ENCODE measurements at regions not wholly inside any gene's neighbourhood (a gene's known extent, or its start where the extent isn't known, plus 50 kb on each side); places are given as distances from the start of the nearest gene placed in this dataset.
"Not testable (repeated sequence)": the region's sequence is repeated elsewhere in the genome, so short reads cannot be mapped to it uniquely, and the experiment has no call there.

DNA sequence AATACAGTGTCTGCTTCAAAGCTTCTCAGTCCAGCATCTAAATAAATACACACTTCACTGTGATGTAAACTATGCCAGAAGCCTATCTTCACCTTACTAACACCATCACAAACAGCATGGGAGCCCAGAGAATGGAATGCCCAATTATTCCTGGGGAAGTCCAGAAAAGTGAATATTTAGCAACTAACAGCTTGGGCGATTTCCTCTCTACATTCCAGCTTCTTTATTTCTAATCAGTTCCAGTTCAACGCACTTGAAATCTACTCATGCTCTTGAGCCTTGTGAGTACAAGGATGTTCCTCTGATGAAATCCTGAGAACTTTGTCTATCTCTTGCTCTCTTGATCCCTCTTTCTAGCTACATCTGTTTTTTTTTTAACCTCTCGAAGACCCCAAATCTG, 100.4 kb upstream of the C9orf72 start:
- intact Hi-C loops (cut with DNase I), result no loop called here
- no peaks in the 10 kb centered on the region for H3K9me3 ChIP-seq
- no peak overlapping the region for H3K4me3 ChIP-seq
- TF ChIP-seq CTCF (IDR thresholded peaks at IDR 0.05), result no peak
- no peaks in the 10 kb centered on the region for H3K27me3 ChIP-seq
- no peaks in the 10 kb centered on the region for H3K36me3 ChIP-seq
- no peaks in the 10 kb centered on the region for H3K4me1 ChIP-seq
- no peak overlapping the region for H3K27ac ChIP-seq
- DNase-seq (ENCODE audit: low spot score in 2 of 2), result no peak

DNA sequence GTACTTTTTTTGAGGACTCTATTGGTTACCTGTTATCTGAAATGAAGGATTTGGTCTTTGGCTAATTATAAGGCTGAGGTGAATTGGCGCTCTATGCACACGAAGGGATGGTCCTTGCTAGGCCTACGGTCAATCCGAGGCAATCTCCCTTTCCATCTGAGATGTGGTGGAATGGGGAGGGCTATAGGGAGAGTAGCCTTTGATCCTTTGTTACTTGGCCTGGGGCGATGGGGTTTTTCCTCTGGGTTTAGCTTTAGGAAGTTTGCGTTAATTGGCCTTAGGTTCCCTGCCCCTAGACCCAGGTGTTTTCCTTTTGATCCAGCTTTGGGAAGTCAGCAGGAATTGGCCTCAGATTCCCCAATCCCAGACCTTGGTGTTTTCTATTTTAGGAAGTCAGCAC, 102.1 kb upstream of the C9orf72 start:
- H3K4me3 ChIP-seq, result no peak overlapping the region
- no peak overlapping the region for H3K27ac ChIP-seq
- no peak for DNase-seq (ENCODE audit: low spot score in 2 of 2)
- TF ChIP-seq CTCF (IDR thresholded peaks at IDR 0.05), result no peak
- no peaks in the 10 kb centered on the region for H3K36me3 ChIP-seq
- intact Hi-C loops (cut with DNase I), result no loop called here
- no peaks in the 10 kb centered on the region for H3K4me1 ChIP-seq
- no peaks in the 10 kb centered on the region for H3K9me3 ChIP-seq
- H3K27me3 ChIP-seq, result no peaks in the 10 kb centered on the region

GRCh38 chr9:27676827-27677226, 103.5 kb upstream of the C9orf72 start:
- no peaks in the 10 kb centered on the region for H3K9me3 ChIP-seq
- no peaks in the 10 kb centered on the region for H3K36me3 ChIP-seq
- no peak overlapping the region for H3K27ac ChIP-seq
- intact Hi-C loops (cut with DNase I), result no loop called here
- no peak for DNase-seq (ENCODE audit: low spot score in 2 of 2)
- no peaks in the 10 kb centered on the region for H3K27me3 ChIP-seq
- no peaks in the 10 kb centered on the region for H3K4me1 ChIP-seq
- no peak overlapping the region for H3K4me3 ChIP-seq
- no peak for TF ChIP-seq CTCF (IDR thresholded peaks at IDR 0.05)

DNA sequence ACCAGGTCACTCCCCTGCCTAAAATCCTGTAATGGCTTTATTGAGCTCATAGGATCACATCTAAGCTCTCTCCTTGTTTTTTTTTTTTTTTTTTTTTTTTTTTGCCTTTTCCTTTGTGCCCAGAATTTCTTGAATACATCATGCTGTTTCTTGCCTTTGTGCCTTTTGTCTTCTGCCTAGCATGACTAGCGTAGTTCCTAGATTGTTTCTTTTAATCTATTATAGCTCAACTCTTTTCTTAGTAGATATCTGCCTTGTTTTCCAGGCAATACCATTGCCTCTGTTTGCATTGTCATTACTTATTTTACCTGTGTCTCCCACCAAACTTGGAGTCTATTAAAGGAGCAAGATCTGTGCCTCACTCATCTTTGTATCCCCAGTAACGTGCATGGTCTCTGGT, 106.1 kb upstream of the C9orf72 start:
- TF ChIP-seq CTCF (IDR thresholded peaks at IDR 0.05), result no peak
- no peak for DNase-seq (ENCODE audit: low spot score in 2 of 2)
- intact Hi-C loops (cut with DNase I), result no loop called here
- Histone ChIP-seq H3K36me3 (no peaks in the 10 kb centered on the region), H3K27ac (no peak overlapping the region), H3K9me3 (no peaks in the 10 kb centered on the region), H3K27me3 (no peaks in the 10 kb centered on the region), H3K4me3 (no peak overlapping the region), H3K4me1 (no peaks in the 10 kb centered on the region)

DNA sequence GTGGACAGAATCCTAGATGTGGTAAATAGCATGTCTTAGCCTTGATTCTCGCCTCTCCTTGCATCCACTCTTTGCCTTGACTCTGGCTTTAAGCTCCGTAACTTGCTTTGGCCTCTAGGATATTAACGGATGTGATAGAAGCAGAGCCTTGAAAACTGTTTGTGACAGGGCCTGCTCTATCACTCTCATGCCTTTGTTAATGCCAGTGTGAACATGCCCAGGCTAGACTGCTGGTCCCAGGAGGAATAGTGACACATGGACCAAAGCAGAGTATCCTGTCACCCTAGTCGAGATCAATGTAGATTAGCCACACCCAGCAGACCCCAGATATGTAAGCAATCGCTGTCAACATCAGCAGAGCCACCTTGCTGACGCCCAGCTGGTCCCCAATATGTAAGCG, 109.9 kb upstream of the C9orf72 start:
- no peaks in the 10 kb centered on the region for H3K9me3 ChIP-seq
- no peaks in the 10 kb centered on the region for H3K4me1 ChIP-seq
- no peak for DNase-seq (ENCODE audit: low spot score in 2 of 2)
- intact Hi-C loops (cut with DNase I), result no loop called here
- no peaks in the 10 kb centered on the region for H3K27me3 ChIP-seq
- TF ChIP-seq CTCF (IDR thresholded peaks at IDR 0.05), result no peak
- H3K4me3 ChIP-seq, result no peak overlapping the region
- no peak overlapping the region for H3K27ac ChIP-seq
- no peaks in the 10 kb centered on the region for H3K36me3 ChIP-seq

DNA sequence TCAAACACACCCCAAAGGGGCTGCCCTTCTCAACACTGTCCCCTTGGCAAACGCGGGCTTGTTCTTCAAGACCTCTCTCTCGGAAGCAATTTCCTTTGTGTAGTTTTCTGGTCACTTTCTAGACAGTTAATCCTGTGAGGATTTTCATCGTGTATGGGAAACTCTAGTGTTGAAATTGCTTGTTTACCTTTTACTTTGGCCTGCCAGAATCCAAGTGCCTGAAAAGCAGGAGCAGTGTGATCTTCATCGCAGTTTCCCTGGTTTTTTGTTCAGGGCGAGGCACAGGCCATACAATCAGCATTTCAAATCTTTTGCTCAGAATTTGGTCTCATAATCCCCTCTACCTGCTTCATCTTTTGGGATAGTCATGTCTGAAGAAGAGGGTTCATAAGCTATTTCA, 115.7 kb upstream of the C9orf72 start:
- intact Hi-C loops (cut with DNase I), result no loop called here

GRCh38 chr9:27690816-27691215, 117.5 kb upstream of the C9orf72 start:
- H3K27ac ChIP-seq; H3K4me3 ChIP-seq; DNase-seq (ENCODE audit: low spot score in 2 of 2); H3K36me3 ChIP-seq; H3K4me1 ChIP-seq; intact Hi-C loops (cut with DNase I); H3K27me3 ChIP-seq; H3K9me3 ChIP-seq: not testable (repeated sequence)

More for the DNA sequence above, 115.7 kb upstream of the C9orf72 start:
- no peak for TF ChIP-seq CTCF (IDR thresholded peaks at IDR 0.05)
- H3K4me1 ChIP-seq, result no peaks in the 10 kb centered on the region
- no peak overlapping the region for H3K4me3 ChIP-seq
- no peak overlapping the region for H3K27ac ChIP-seq
- H3K36me3 ChIP-seq, result no peaks in the 10 kb centered on the region
- DNase-seq (ENCODE audit: low spot score in 2 of 2), result no peak
- no peaks in the 10 kb centered on the region for H3K27me3 ChIP-seq
- no peaks in the 10 kb centered on the region for H3K9me3 ChIP-seq

Data from ascending aorta (tissue), 2 donors.